K562 (cell line): ENCODE measurements at regions not wholly inside any gene's neighbourhood (a gene's known extent, or its start where the extent isn't known, plus 50 kb on each side); places are given as distances from the start of the nearest gene placed in this dataset.

Experiments used
- ATAC-seq: fragments of 200-7000 bp; cut with Tn5 transposase; 3 replicates; pipeline ENCODE4 v1.9.1; 2020; ENCODE audit warnings: moderate library complexity
- BruUV-seq: library from RNA; stranded (reverse); fragments of 400-500 nt; replicated peaks from 2 replicates; lab custom pipeline; 2021; lab: Mats Ljungman, UMichigan
- CTCF ChIA-PET: fragments of 300-600 bp; formaldehyde crosslinking; extraction: SDS; loops from one replicate; lab custom pipeline; 2021; ENCODE audit warnings: low intra/inter-chr PET ratio; lab: Yijun Ruan, JAX
- POLR2A ChIA-PET: fragments of 300-600, 350-650 bp; sonication (Branson Sonifier 250); formaldehyde crosslinking; extraction: SDS; loops from one replicate; lab custom pipeline; 2021; ENCODE audit warnings: antibody characterized with exemption, inconsistent platforms; lab: Yijun Ruan, JAX
- DNase-seq, 4 experiments: peaks; one replicate each; pipeline versions ENCODE4 v3.0.0 to v3.0.0-alpha.2; 2011 to 2018; ENCODE audit warnings: low spot score in 3 of 4, mixed read lengths in 3 of 4; ENCODE audit errors: extremely low read depth in 1 of 4
- FAIRE-seq: peaks from 2 replicates; lab custom pipeline; 2011; peaks lifted over from hg19 to GRCh38; lab: Jason Lieb, UNC
- H2AFZ ChIP-seq: 2 replicates; pipeline ENCODE4 v1.6.0; 2011; ENCODE audit warnings: low read depth, low read length, control low read depth, inconsistent platforms
- H3K27ac ChIP-seq: fragments of 200-600 bp; 3 replicates; pipeline ENCODE4 v1.8.0; 2011; ENCODE audit warnings: low read depth, mild to moderate bottlenecking, control low read depth, inconsistent platforms, low read length, moderate library complexity, mixed read lengths; ENCODE audit errors: extremely low read depth
- H3K27me3 ChIP-seq, 2 experiments: fragments of 300-600 bp in 1 of 2; 2 replicates in 1 of 2; 3 replicates in 1 of 2; pipeline versions ENCODE4 v1.6.0 to v1.8.0; 2011; ENCODE audit warnings: inconsistent platforms in 2 of 2, low read length in 2 of 2, mild to moderate bottlenecking in 1 of 2, mixed read lengths in 1 of 2, moderate library complexity in 1 of 2; ENCODE audit not compliant: control insufficient read depth in 2 of 2, insufficient read depth in 2 of 2
- H3K36me3 ChIP-seq: fragments of 300-600 bp; 3 replicates; pipeline ENCODE4 v1.8.0; 2011; ENCODE audit warnings: mild to moderate bottlenecking, low read length, inconsistent platforms; ENCODE audit not compliant: control insufficient read depth, insufficient read depth
- H3K4me1 ChIP-seq, 2 experiments: fragments of 200-600 bp in 1 of 2; replicated peaks in 1 of 2; 2 replicates in 1 of 2; 3 replicates in 1 of 2; pipeline versions ENCODE4 v1.5.1 to v1.8.0; 2011; ENCODE audit warnings: inconsistent platforms in 2 of 2, low read length in 2 of 2, mild to moderate bottlenecking in 1 of 2, mixed read lengths in 1 of 2, moderate library complexity in 1 of 2; ENCODE audit not compliant: control insufficient read depth in 2 of 2, insufficient read depth in 2 of 2
- H3K4me2 ChIP-seq: 2 replicates; pipeline ENCODE4 v1.6.1; 2011; ENCODE audit warnings: low read length, control low read depth, inconsistent platforms, mixed read lengths; ENCODE audit not compliant: insufficient read depth
- H3K4me3 ChIP-seq: fragments of 200-600 bp; sonication (generic), shearing (Covaris generic); 2 replicates; pipeline ENCODE4 v1.5.1; 2016; ENCODE audit warnings: control low read depth, inconsistent platforms
- H3K79me2 ChIP-seq: fragments of 200-600 bp; 3 replicates; pipeline ENCODE4 v1.8.0; 2011; ENCODE audit warnings: low read length, inconsistent platforms; ENCODE audit not compliant: control insufficient read depth, insufficient read depth
- H3K9ac ChIP-seq, 2 experiments: 2 replicates each; pipeline versions ENCODE4 v1.6.0 to v1.6.1; 2011; ENCODE audit warnings: low read depth in 2 of 2, low read length in 2 of 2, control low read depth in 1 of 2, inconsistent platforms in 1 of 2, mild to moderate bottlenecking in 1 of 2, mixed read lengths in 1 of 2; ENCODE audit not compliant: insufficient read depth in 1 of 2
- H3K9me1 ChIP-seq: one replicate; pipeline ENCODE4 v1.6.0; 2011; ENCODE audit warnings: inconsistent platforms, mild to moderate bottlenecking, low read length, moderate library complexity; ENCODE audit not compliant: control insufficient read depth, insufficient read depth
- H3K9me3 ChIP-seq: replicated peaks from 2 replicates; pipeline ENCODE4 v1.5.1; 2011; ENCODE audit warnings: low read depth, low read length, inconsistent platforms; ENCODE audit not compliant: control insufficient read depth, insufficient read depth
- H4K20me1 ChIP-seq: replicated peaks from 2 replicates; pipeline ENCODE4 v1.6.1; 2011; ENCODE audit warnings: low read length, inconsistent platforms, mixed read lengths; ENCODE audit not compliant: control insufficient read depth, insufficient read depth
- C11orf30 ChIP-seq: fragments of 450-650 bp; IDR thresholded peaks from 2 replicates; pipeline ENCODE4 v1.6.1; 2016; ENCODE audit warnings: low read depth, mild to moderate bottlenecking
- CEBPG ChIP-seq, 3 experiments: fragments of 200-800 bp in 1 of 3; sonication (Bioruptor generic) in 1 of 3; sonication (generic) in 1 of 3; formaldehyde crosslinking in 1 of 3; IDR thresholded peaks in 2 of 3; conservative IDR thresholded peaks in 1 of 3; 2 replicates each; pipeline versions ENCODE4 v1.6.1 to v1.8.0; 2016 to 2022; ENCODE audit warnings: missing compliant biosample characterization in 2 of 3, missing genetic modification characterization in 2 of 3, mild to moderate bottlenecking in 1 of 3, missing genetic modification reagents in 1 of 3
- FOXK2 ChIP-seq, 2 experiments: fragments of 450-650 bp; IDR thresholded peaks in 1 of 2; conservative IDR thresholded peaks in 1 of 2; 2 replicates each; pipeline ENCODE4 v1.6.1; 2016; ENCODE audit warnings: low read depth in 2 of 2, mild to moderate bottlenecking in 1 of 2
- KDM1A ChIP-seq, 2 experiments: fragments of 450-650 bp; IDR thresholded peaks; 2 replicates each; pipeline ENCODE4 v1.6.1; 2016; ENCODE audit warnings: mild to moderate bottlenecking in 2 of 2
- MTA3 ChIP-seq: fragments of 450-650 bp; formaldehyde crosslinking; IDR thresholded peaks from 2 replicates; pipeline ENCODE4 v1.6.1; 2017; ENCODE audit warnings: mild to moderate bottlenecking, borderline replicate concordance
- NR3C1 ChIP-seq: sonication (generic); formaldehyde crosslinking; IDR thresholded peaks from 2 replicates; pipeline ENCODE4 v1.8.1; 2022; ENCODE audit warnings: missing genetic modification reagents
- RBBP5 ChIP-seq: fragments of 200-600 bp; sonication (generic); IDR thresholded peaks from 2 replicates; pipeline ENCODE4 v1.6.1; 2012; ENCODE audit warnings: borderline replicate concordance, mild to moderate bottlenecking, low read length, control low read depth, inconsistent platforms; ENCODE audit not compliant: insufficient read depth, poor library complexity, severe bottlenecking
- RBM34 ChIP-seq: fragments of 200-400 bp; formaldehyde crosslinking; IDR thresholded peaks from 2 replicates; pipeline ENCODE4 v1.6.1; 2018; ENCODE audit warnings: low read length, borderline replicate concordance; ENCODE audit not compliant: insufficient read depth
- SRSF9 ChIP-seq: fragments of 200-400 bp; formaldehyde crosslinking; IDR thresholded peaks from 2 replicates; pipeline ENCODE4 v1.6.1; 2017; ENCODE audit warnings: low read depth, low read length, borderline replicate concordance
- U2AF1 ChIP-seq: fragments of 200-400 bp; formaldehyde crosslinking; optimal IDR thresholded peaks from 2 replicates; pipeline ENCODE3; 2017; ENCODE audit warnings: mild to moderate bottlenecking, low read depth, low read length, moderate library complexity
- U2AF2 ChIP-seq: fragments of 200-400 bp; formaldehyde crosslinking; optimal IDR thresholded peaks from 2 replicates; pipeline ENCODE3; 2017; ENCODE audit warnings: low read depth, mild to moderate bottlenecking, low read length
- ZNF217 ChIP-seq: sonication (generic); formaldehyde crosslinking; IDR thresholded peaks from 2 replicates; pipeline ENCODE4 v1.8.0; 2022; ENCODE audit warnings: mild to moderate bottlenecking, missing genetic modification reagents
- ZNF277 ChIP-seq: fragments of 250-450 bp; sonication (Bioruptor Pico); IDR thresholded peaks from 2 replicates; pipeline ENCODE4 v1.8.0; 2022; ENCODE audit warnings: inconsistent platforms, mild to moderate bottlenecking, moderate library complexity, borderline replicate concordance
- ZSCAN29 ChIP-seq: fragments of 450-650 bp; IDR thresholded peaks from 2 replicates; pipeline ENCODE4 v1.6.1; 2017
- WGBS: fragments of 100-300 bp; shearing (Covaris generic); methylation state at CpG from one replicate; pipeline ENCODE4 v1.1.6; 2016; ENCODE audit warnings: low coverage, mixed read lengths; ENCODE audit not compliant: insufficient coverage; ENCODE audit errors: missing lambda C conversion rate; 5-methylcytosine and 5-hydroxymethylcytosine counted together
- in situ Hi-C: fragments of 300-500 bp; cut with MboI; formaldehyde crosslinking; loops from 4 replicates; pipeline ENCODE4 v1.15.0; 2018; ENCODE audit warnings: inconsistent platforms, mixed read lengths
- intact Hi-C: fragments of 100-400 bp; cut with micrococcal nuclease; formaldehyde crosslinking; loops from 2 replicates; pipeline ENCODE4 v1.14.2; 2022

GRCh38 chr6:169342710-169343109 lies 89.1 kb upstream of the THBS2 start:
- no peak overlapping the region for H3K4me2 ChIP-seq
- no peaks in the 10 kb centered on the region for H3K79me2 ChIP-seq
- ATAC-seq (no peak), DNase-seq (no peak)
- no peaks in the 10 kb centered on the region for H3K9me3 ChIP-seq
- peaks cover 29 to 37% of the 10 kb centered on the region in 2 experiments for H3K27me3 ChIP-seq
- H4K20me1 ChIP-seq: no peaks in the 10 kb centered on the region
- in situ Hi-C loops: no loop called here
- H3K27ac ChIP-seq: no peak overlapping the region
- no peak overlapping the region for H2AFZ ChIP-seq
- no peak overlapping the region for H3K9ac ChIP-seq
- POLR2A ChIA-PET: interaction anchor here (1.3 kb wide), 1 partner anchor 8 kb away, joined by 3 read pairs; no protein-coding TSS in a partner anchor
- no peak overlapping the region for H3K4me3 ChIP-seq
- no TSS peak for BruUV-seq
- intact Hi-C loops: no loop called here
- no peak for TF ChIP-seq U2AF2
- TF ChIP-seq MTA3: no peak
- TF ChIP-seq FOXK2 (conservative IDR thresholded peaks at IDR 0.05 in 1 of 2, IDR thresholded peaks at IDR 0.05 in 1 of 2; ENCODE audit: low read depth in 2 of 2): no peak
- no peak for TF ChIP-seq C11orf30
- no peak for TF ChIP-seq ZNF277 (CRISPR knock-in tag)
- no peak for TF ChIP-seq NR3C1
- no peak for TF ChIP-seq RBM34
- TF ChIP-seq ZSCAN29: no peak
- TF ChIP-seq RBBP5: no peak
- no peak for TF ChIP-seq KDM1A (IDR thresholded peaks at IDR 0.05)
- TF ChIP-seq ZNF217: no peak
- TF ChIP-seq U2AF1: no peak
- no peak for TF ChIP-seq SRSF9
- TF ChIP-seq CEBPG (CRISPR knock-in tag; IDR thresholded peaks at IDR 0.05): no peak
- no peak for TF ChIP-seq CEBPG (tag; conservative IDR thresholded peaks at IDR 0.05 in 1 of 2, IDR thresholded peaks at IDR 0.05 in 1 of 2)
- TF ChIP-seq, all 486 proteins: peak for 0
- no peak for FAIRE-seq
- WGBS: 0% methylated on average over 3 of the region's 3 CpGs
- peaks cover 0 to 4% of the 10 kb centered on the region in 2 experiments; a peak in 3 of 5 replicates for H3K4me1 ChIP-seq
- H3K9me1 ChIP-seq: no peaks in the 10 kb centered on the region
- H3K36me3 ChIP-seq: no peaks in the 10 kb centered on the region
- CTCF ChIA-PET: no interaction called here
